Omental fat pad (tissue), 3 donors: ENCODE measurements at regions not wholly inside any gene's neighbourhood (a gene's known extent, or its start where the extent isn't known, plus 50 kb on each side); places are given as distances from the start of the nearest gene placed in this dataset.

Experiments
- ATAC-seq: fragments of 150-250 bp; one replicate; pipeline ENCODE4 v1.9.1; 2016; ENCODE audit warnings: mild to moderate bottlenecking, moderate library complexity; ENCODE audit not compliant: low FRiP score
- DNase-seq: peaks from one replicate; pipeline ENCODE4 v3.0.0-alpha.2; 2019; ENCODE audit warnings: low spot score
- TF ChIP-seq, protein P1 (sequence below), 3 donors: fragments of 450-650 bp; IDR thresholded peaks; one replicate each; pipeline ENCODE4 v1.5.1; 2016 to 2017; ENCODE audit warnings: antibody characterized with exemption in 3 of 3, mild to moderate bottlenecking in 3 of 3, moderate library complexity in 2 of 3

DNA sequence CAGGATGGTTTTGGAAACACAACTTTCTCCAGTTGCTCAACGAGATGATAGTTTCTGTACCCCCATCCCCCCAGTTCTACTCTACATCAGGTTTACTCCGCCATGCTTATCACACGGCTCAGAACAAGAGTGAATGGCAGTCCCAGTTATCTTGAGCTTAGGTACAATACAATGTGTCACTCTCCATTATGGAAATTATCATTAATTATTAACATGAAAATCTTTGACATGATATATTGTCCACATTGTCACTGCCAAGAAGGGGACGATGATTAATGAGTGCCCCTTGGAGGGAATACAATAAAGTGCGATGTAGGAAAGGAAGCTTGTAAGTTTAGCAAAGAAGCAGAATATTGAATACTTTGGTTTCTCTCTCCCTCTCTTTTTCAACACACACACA lies 252.6 kb upstream of the CFAP20DC start:
- TF ChIP-seq, protein P1, sequence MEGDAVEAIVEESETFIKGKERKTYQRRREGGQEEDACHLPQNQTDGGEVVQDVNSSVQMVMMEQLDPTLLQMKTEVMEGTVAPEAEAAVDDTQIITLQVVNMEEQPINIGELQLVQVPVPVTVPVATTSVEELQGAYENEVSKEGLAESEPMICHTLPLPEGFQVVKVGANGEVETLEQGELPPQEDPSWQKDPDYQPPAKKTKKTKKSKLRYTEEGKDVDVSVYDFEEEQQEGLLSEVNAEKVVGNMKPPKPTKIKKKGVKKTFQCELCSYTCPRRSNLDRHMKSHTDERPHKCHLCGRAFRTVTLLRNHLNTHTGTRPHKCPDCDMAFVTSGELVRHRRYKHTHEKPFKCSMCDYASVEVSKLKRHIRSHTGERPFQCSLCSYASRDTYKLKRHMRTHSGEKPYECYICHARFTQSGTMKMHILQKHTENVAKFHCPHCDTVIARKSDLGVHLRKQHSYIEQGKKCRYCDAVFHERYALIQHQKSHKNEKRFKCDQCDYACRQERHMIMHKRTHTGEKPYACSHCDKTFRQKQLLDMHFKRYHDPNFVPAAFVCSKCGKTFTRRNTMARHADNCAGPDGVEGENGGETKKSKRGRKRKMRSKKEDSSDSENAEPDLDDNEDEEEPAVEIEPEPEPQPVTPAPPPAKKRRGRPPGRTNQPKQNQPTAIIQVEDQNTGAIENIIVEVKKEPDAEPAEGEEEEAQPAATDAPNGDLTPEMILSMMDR (IDR thresholded peaks at IDR 0.05): no peak
- no peak for DNase-seq
- ATAC-seq: no peak

DNA sequence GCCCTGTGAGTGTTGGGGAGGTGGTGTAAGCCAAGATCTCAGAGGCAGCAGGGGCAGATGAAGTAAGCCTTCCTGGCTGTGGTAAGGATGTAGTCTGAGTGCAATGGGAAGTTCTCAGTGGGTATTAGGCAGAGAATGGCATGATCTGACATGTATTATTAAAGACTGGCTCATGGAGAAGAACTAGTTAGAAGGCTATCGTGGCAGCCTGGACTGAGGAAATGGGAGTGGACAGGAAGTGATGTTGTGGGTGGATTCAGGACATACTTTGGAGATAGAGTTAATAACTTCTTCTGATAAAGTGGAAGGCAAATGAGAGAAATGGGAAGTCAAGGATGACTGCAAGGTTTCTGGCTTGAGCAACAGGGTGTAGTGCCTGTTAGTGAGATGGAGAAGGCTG lies 250.9 kb upstream of the CFAP20DC start:
- ATAC-seq (no peak), DNase-seq (no peak)
- TF ChIP-seq, protein P1 (IDR thresholded peaks at IDR 0.05): no peak

DNA sequence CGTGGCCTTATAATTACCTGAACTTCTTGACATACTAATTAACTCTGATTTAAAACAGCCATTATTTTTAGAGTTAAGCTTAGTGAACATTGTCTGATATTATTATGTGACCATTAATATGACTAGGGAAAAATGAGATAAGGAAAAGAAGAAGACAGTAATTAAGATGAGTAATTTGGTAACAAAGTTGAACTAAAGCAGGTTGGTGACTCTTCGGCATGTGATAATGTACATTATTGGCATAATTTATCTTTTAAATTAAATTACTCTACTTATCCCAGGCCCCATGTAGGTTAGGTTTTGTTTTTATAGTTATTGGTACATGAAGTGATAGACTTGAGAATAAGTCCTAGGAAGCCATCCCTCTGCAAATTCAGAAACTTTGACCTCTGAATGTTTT lies 249.7 kb upstream of the CFAP20DC start:
- DNase-seq (no peak), ATAC-seq (no peak)
- TF ChIP-seq, protein P1 (IDR thresholded peaks at IDR 0.05): no peak

DNA sequence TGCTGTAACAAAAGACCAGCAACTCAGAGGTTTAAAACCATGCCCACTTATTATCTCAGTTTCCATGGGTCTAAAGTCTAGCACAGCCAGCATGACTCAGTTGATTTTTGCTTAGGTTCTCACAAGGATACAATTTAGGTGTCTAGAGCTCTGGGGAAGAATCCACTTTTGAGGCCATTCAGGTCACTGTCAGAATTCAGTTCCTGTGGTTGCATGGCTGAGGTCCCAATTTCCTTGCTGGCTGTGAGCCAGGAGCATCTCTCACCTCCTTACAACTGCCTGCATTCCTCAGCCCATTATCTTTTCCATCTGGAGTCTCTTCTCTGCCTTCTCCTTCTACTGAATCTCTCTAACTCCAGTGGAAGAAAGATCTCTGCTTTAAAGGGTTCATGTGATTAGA lies 240.5 kb upstream of the CFAP20DC start:
- ATAC-seq: no peak
- DNase-seq: no peak
- TF ChIP-seq, protein P1 (IDR thresholded peaks at IDR 0.05): no peak

DNA sequence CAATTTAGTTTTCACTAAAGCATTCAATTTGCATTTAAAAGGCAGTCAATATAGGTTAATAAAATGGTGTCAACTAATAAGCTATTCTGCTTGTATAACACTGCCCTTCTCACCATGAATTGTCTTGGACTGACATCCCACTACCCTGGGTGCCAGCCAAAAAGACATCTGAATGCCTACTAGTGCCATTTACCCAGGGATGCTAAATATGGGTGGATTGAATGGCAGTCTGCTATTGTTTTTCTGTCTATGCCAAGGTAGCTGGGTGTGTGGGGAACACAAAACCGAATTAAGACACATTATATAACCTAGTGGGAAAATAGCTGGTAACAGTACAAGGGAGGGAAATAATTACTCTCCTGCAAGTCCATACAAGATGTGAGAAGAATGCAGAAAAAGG lies 240.0 kb upstream of the CFAP20DC start:
- TF ChIP-seq, protein P1 (IDR thresholded peaks at IDR 0.05): no peak
- ATAC-seq: no peak
- no peak for DNase-seq

DNA sequence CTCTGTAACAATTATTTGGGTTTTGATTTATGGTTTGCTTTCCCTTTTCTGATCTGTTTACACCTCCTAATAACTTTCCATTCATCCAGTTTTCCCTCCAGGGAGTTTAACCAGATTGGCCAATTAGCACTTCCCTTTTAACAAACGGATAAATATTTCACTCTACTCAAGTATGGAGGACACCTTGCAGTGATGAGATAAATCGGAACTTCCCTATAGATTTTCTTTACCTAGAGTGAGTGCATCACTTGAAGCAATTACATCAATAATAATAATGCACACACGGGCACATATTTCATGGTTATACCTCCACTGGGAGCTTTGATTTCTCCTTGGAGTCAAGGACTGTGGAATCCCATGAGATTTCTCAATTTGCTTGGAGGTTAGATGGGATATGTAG lies 239.1 kb upstream of the CFAP20DC start:
- TF ChIP-seq, protein P1 (IDR thresholded peaks at IDR 0.05): no peak
- DNase-seq (no peak), ATAC-seq (no peak)

DNA sequence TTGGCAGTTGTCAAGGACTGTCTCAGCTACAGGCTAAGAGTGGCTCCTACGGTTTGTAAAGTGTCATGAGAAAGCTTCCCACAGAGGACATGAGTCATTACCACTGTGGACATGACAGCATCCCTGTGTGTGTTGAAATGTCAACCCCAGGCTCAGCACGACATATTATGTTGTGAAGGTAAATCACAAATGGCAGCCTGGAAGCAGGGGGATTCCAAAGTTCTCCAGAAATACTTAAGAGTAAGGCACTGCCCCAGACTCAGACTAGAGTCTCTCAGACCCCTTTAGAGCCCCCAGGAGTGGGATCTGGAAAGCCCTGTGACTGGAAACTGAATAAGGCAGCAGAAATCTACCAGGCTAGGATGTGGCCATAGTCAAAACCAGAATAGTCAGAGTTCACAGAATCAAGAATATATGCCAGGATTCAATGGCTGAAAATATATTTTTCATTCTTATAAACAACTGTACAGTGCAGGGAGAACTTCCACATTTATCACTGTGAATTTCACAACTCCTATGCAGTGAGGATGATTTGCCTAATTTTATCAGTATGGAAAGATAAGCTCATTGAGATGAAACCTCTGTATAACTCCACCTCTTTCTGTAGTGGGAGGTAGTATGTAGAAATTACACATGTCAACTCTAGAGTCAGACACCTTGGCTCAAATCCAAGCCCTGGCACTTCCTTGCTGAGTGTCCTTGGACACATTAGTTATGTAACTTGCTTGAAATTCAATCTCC lies 237.1 kb upstream of the CFAP20DC start:
- TF ChIP-seq, protein P1 (IDR thresholded peaks at IDR 0.05): no peak
- ATAC-seq (peak; percentile 73), DNase-seq (peak; percentile 29)
